ENCODE measurements at regions not wholly inside any gene's neighbourhood (a gene's known extent, or its start where the extent isn't known, plus 50 kb on each side); places are given as distances from the start of the nearest gene placed in this dataset.

- Mint-ChIP-seq H3K27me3 (no peaks in the 10 kb centered on the region), H3K27ac (no peak overlapping the region), H3K36me3 (no peaks in the 10 kb centered on the region), H3K4me3 (no peak overlapping the region), H3K9me3 (peaks cover 0 to 10% (median 0%) of the 10 kb centered on the region in 7 donors), H3K4me1 (no peaks in the 10 kb centered on the region)
- no peak for ATAC-seq (ENCODE audit: low read depth in 2 of 2)
- no peak for DNase-seq
Measured at GRCh38 chrX:14220386-14220944, 190.8 kb upstream of the GEMIN8 start.

- DNase-seq = no peak
Measured at GRCh38 chrX:14209034-14209433, 179.3 kb upstream of the GEMIN8 start.

DNA sequence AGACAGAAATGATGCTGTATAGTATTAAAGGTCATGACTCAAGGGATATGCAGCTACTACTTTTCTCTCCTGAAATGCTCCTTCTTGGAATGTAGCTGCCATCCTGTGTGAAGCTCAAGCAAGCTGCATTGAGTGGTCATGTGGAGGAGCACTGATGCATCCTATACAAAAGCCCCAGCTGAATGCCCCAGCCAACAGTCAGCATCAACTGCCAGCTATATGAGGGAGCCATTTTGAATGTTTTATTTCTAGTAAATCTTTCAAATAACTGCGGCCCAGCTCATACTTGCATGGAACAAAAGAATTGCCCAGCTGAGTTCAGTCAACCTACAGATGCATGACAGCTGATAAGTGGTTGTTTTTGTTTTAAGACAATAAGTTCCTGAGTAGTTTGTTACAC lies 165.0 kb upstream of the GEMIN8 start:
- Mint-ChIP-seq H3K27ac (no peak overlapping the region), H3K9me3 (peaks cover 0 to 20% (median 11%) of the 10 kb centered on the region in 7 donors), H3K27me3 (no peaks in the 10 kb centered on the region), H3K36me3 (no peaks in the 10 kb centered on the region), H3K4me3 (no peak overlapping the region), H3K4me1 (no peaks in the 10 kb centered on the region)
- ATAC-seq (ENCODE audit: low read depth in 2 of 2) = no peak
- DNase-seq = no peak

More at GRCh38 chrX:14209034-14209433, 179.3 kb upstream of the GEMIN8 start:
- ATAC-seq (ENCODE audit: low read depth in 2 of 2) = no peak
- Mint-ChIP-seq H3K9me3 (peaks cover 0 to 14% (median 10%) of the 10 kb centered on the region in 7 donors), H3K36me3 (peaks cover 0 to 7% of the 10 kb centered on the region in 2 donors), H3K4me3 (no peak overlapping the region), H3K27ac (no peak overlapping the region), H3K27me3 (peaks cover 0 to 16% (median 0%) of the 10 kb centered on the region in 3 donors), H3K4me1 (no peaks in the 10 kb centered on the region)

DNA sequence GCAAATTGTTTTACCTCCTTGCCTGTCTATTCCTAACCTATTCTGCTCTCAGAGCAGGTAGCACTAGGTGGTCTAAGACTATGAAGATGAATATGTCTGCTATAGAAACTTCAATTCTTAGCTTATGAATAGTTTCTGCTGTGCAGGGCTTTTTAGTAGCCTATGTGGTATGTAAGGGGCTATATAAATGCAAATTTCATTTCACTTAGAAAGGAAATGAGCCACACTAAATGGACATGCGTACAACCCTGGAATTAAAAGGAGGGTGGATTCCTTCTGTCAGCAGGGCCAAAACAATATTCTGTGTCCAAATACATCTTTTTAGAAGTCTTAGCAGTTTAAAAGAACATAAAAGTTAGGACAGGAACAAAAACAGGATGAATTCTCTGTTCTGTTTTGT lies 163.9 kb upstream of the GEMIN8 start:
- DNase-seq (no peak), ATAC-seq (ENCODE audit: low read depth in 2 of 2) (no peak)
- Mint-ChIP-seq H3K4me3 (no peak overlapping the region), H3K27ac (no peak overlapping the region), H3K4me1 (no peaks in the 10 kb centered on the region), H3K27me3 (no peaks in the 10 kb centered on the region), H3K36me3 (no peaks in the 10 kb centered on the region), H3K9me3 (peaks cover 0 to 18% (median 11%) of the 10 kb centered on the region in 7 donors)

DNA sequence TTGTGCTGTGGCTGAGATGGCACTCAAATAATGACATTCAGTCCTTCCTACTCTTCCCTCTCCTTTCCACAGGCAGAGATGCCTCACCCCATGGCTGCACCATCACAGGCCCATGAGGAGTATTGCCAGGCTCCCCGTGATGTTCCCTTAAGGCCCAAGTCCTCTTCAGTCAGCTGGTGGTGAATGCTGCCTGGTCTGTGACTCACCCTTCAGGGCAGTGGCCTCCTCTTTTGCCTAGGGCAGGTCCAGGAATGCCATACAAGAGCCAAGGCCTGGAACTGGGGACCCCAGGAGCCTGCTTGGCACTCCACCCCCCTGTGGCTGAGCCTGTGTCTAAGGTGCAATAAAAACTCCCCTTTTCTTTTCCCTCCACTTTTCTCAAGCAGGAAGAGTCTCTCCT lies 144.2 kb upstream of the GEMIN8 start:
- no peak for ATAC-seq (ENCODE audit: low read depth in 2 of 2)
- Mint-ChIP-seq H3K4me1 (no peaks in the 10 kb centered on the region), H3K27me3 (peaks cover 0 to 8% (median 0%) of the 10 kb centered on the region in 3 donors), H3K27ac (no peak overlapping the region), H3K4me3 (no peak overlapping the region), H3K9me3 (peaks cover 0 to 12% (median 5%) of the 10 kb centered on the region in 7 donors), H3K36me3 (no peaks in the 10 kb centered on the region)
- DNase-seq = no peak

DNA sequence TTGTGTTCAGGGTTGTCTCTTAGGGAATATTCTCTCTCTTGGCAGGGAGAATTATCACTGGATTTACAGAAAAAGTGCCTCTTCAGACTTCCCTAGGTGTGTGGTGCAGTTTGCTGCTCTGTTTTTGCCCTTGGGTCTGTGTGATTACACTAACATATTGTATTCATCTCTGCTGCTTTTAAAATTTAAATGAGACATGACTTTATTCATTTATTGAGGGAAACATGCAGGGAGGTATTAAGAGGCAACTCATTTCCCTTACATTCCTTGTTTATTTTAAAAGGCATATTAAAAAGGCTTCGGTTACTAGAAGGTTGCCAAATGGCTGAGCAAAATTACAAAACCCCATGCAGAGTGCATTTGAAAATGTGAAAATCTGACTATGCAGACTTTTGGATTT lies 135.1 kb upstream of the GEMIN8 start:
- Mint-ChIP-seq H3K27me3 (no peaks in the 10 kb centered on the region), H3K4me3 (no peak overlapping the region), H3K4me1 (no peaks in the 10 kb centered on the region), H3K27ac (no peak overlapping the region), H3K36me3 (no peaks in the 10 kb centered on the region), H3K9me3 (peaks cover 0 to 23% (median 12%) of the 10 kb centered on the region in 7 donors)
- ATAC-seq (ENCODE audit: low read depth in 2 of 2) (no peak), DNase-seq (no peak)

DNA sequence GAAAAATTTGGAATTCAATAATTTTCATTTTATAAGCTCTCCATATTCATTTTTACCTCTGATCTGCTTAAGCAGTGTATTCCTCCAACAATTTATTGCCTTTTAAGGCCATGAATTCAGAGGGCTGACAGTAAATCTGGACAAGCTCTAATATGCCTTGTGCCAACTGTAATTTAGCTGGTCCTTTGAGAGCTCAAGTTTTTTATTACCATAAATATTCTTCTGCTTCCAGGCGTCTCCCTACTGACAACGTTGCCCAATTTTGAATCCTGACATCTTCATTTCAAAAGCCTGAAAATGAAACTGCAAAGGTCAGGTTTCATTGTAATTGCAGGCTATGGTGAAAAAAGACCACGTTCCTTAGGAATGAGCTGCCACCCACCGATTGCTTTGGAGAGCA lies 95.8 kb upstream of the GEMIN8 start:
- Mint-ChIP-seq H3K9me3 (peaks cover 0 to 12% (median 2%) of the 10 kb centered on the region in 7 donors), H3K27ac (no peak overlapping the region), H3K36me3 (no peaks in the 10 kb centered on the region), H3K4me1 (no peaks in the 10 kb centered on the region), H3K27me3 (peaks cover 0 to 28% (median 0%) of the 10 kb centered on the region in 3 donors), H3K4me3 (no peak overlapping the region)
- ATAC-seq (ENCODE audit: low read depth in 2 of 2) (no peak), DNase-seq (no peak)

DNA sequence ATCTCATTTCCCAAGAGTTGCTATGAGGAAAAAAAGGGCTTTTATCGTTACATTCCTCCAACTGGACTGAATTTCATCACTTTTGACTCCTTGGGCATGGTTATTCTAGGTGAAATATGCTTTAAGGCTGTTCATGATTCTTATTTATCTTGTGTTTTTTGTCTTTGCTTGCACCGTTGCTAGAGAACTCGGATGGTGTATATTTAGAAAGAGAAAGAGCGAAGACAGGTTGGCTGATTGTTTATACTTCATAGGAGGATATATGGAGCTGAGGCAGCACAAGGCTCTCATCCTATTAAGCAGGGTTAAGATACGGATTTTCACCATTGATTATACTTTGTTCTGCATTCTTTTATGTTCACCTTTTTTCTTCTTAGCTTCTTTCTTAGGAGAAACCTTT lies 94.9 kb upstream of the GEMIN8 start:
- Mint-ChIP-seq H3K9me3 (peaks cover 0 to 12% (median 2%) of the 10 kb centered on the region in 7 donors), H3K4me3 (no peak overlapping the region), H3K27ac (no peak overlapping the region), H3K36me3 (no peaks in the 10 kb centered on the region), H3K27me3 (peaks cover 0 to 28% (median 0%) of the 10 kb centered on the region in 3 donors), H3K4me1 (no peaks in the 10 kb centered on the region)
- no peak for DNase-seq
- no peak for ATAC-seq (ENCODE audit: low read depth in 2 of 2)

DNA sequence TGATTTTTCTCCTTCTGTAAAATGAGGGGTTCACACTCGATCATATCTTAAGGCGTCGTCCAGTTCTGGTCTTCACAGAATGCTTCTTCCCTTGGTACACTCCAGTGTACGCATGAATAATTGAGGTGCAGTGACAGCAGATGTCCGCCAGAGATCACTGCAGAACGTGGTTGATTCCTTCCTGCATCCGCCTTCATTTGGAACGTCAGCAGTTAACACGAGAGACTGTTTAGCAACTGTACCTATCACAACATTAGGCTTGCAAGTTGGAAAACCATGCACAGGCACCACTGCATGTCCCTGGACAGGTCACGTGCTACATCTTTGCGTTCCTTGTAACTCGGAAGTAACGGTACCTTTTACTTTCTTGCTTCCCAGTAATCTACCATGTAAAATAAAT lies 66.0 kb upstream of the GEMIN8 start:
- Mint-ChIP-seq H3K4me1 (peaks cover 0 to 9% (median 0%) of the 10 kb centered on the region in 3 donors), H3K27me3 (peaks cover under 1 to 12% (median 2%) of the 10 kb centered on the region in 3 donors), H3K4me3 (peak overlapping the region in 2 of 8 donors; percentile 22 to 26), H3K9me3 (peaks cover 0 to 12% (median 4%) of the 10 kb centered on the region in 7 donors), H3K27ac (peak overlapping the region in 1 of 6 donors; percentile 38), H3K36me3 (no peaks in the 10 kb centered on the region)
- DNase-seq (peak; percentile 1), ATAC-seq (ENCODE audit: low read depth in 2 of 2) (peak; percentile 27 to 52)

GRCh38 chrX:14094191-14094590 lies 64.5 kb upstream of the GEMIN8 start:
- H3K36me3 Mint-ChIP-seq = no peaks in the 10 kb centered on the region
- H3K27ac Mint-ChIP-seq = no peak overlapping the region
- H3K4me3 Mint-ChIP-seq = no peak overlapping the region
- DNase-seq (no peak), ATAC-seq (ENCODE audit: low read depth in 2 of 2) (no peak)
- H3K4me1 Mint-ChIP-seq = peaks cover 0 to 9% (median 0%) of the 10 kb centered on the region in 3 donors
- peaks cover 0 to 8% (median 1%) of the 10 kb centered on the region in 7 donors for H3K9me3 Mint-ChIP-seq
- H3K27me3 Mint-ChIP-seq = peaks cover 6 to 16% (median 7%) of the 10 kb centered on the region in 3 donors

DNA sequence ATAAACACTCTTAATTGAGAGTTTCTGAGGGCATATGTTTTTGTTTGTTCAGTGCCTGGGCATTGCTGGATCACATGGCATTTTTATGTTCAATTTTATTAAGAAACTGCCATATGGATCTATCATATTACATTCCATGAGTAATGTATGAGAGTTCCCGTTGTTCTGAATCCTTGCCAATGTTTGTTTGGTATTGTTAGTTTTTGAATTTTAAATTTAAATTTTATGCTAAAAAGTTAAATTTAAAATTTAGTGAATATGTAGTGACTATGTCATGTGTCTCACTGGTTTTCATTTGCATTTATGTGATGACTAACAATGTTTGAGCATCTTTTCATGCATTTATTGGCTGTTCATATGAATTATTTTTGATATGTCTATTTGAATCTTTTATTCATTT lies 54.8 kb upstream of the GEMIN8 start:
- H3K27ac Mint-ChIP-seq = no peak overlapping the region
- H3K9me3 Mint-ChIP-seq = peaks cover 0 to 5% (median 0%) of the 10 kb centered on the region in 7 donors
- H3K36me3 Mint-ChIP-seq = no peaks in the 10 kb centered on the region
- ATAC-seq (ENCODE audit: low read depth in 2 of 2) (no peak), DNase-seq (no peak)
- no peaks in the 10 kb centered on the region for H3K4me1 Mint-ChIP-seq
- no peak overlapping the region for H3K4me3 Mint-ChIP-seq
- peaks cover 3 to 30% (median 10%) of the 10 kb centered on the region in 3 donors for H3K27me3 Mint-ChIP-seq

GRCh38 chrX:14083783-14084182 lies 54.1 kb upstream of the GEMIN8 start:
- Mint-ChIP-seq H3K4me3 (no peak overlapping the region), H3K36me3 (no peaks in the 10 kb centered on the region), H3K9me3 (peaks cover 0 to 5% (median 0%) of the 10 kb centered on the region in 7 donors), H3K27ac (peak overlapping the region in 1 of 6 donors; percentile 51), H3K4me1 (no peaks in the 10 kb centered on the region), H3K27me3 (peaks cover 3 to 31% (median 11%) of the 10 kb centered on the region in 3 donors)
- DNase-seq (no peak), ATAC-seq (ENCODE audit: low read depth in 2 of 2) (no peak)

- no peaks in the 10 kb centered on the region for H3K36me3 Mint-ChIP-seq
- peaks cover 0 to 27% (median 10%) of the 10 kb centered on the region in 3 donors for H3K27me3 Mint-ChIP-seq
- peak overlapping the region in 1 of 6 donors; percentile 51 for H3K27ac Mint-ChIP-seq
- H3K9me3 Mint-ChIP-seq = peaks cover 0 to 5% (median 0%) of the 10 kb centered on the region in 7 donors
- no peak for ATAC-seq (ENCODE audit: low read depth in 2 of 2)
- no peak overlapping the region for H3K4me3 Mint-ChIP-seq
- no peak for DNase-seq
- no peaks in the 10 kb centered on the region for H3K4me1 Mint-ChIP-seq
Measured at GRCh38 chrX:14079891-14080430, 50.3 kb upstream of the GEMIN8 start.

Measured in naive B cell (primary cell).